Motor neuron (in vitro differentiated cells): ENCODE measurements at regions not wholly inside any gene's neighbourhood (a gene's known extent, or its start where the extent isn't known, plus 50 kb on each side); places are given as distances from the start of the nearest gene placed in this dataset.

ENCODE experiments used
- ATAC-seq, 8 experiments: fragments of 200-7000 bp; cut with Tn5 transposase; replicated peaks in 6 of 8; 2 replicates each; pipeline ENCODE4 v1.8.0; 2021; ENCODE audit warnings: mild to moderate bottlenecking in 8 of 8, moderate library complexity in 8 of 8
- H3K27ac ChIP-seq, 2 donors: fragments of 250-450 bp; sonication (Bioruptor Pico); 2 replicates each; pipeline ENCODE4 v1.9.0; 2021; ENCODE audit warnings: antibody characterized with exemption in 2 of 2, mild to moderate bottlenecking in 2 of 2, moderate library complexity in 1 of 2
- H3K4me1 ChIP-seq, 2 donors: fragments of 250-450 bp; sonication (Bioruptor Pico); replicated peaks in 1 of 2; 2 replicates each; pipeline ENCODE4 v1.6.1; 2021; ENCODE audit warnings: antibody characterized with exemption in 2 of 2, mild to moderate bottlenecking in 2 of 2, moderate library complexity in 1 of 2
- H3K4me3 ChIP-seq, 5 donors: fragments of 250-450 bp; sonication (Bioruptor Pico); 2 replicates each; pipeline ENCODE4 v1.9.0; 2021; ENCODE audit warnings: antibody characterized with exemption in 5 of 5, mild to moderate bottlenecking in 5 of 5, moderate library complexity in 4 of 5
- WGBS, 10 experiments: fragments of 450-650 bp; shearing (Covaris generic); methylation state at CpG; one replicate each; pipeline ENCODE4 v1.0.0; 2022; 5-methylcytosine and 5-hydroxymethylcytosine counted together
- in situ Hi-C, 9 experiments: fragments of 400-800 bp; cut with MboI; loops; one replicate each; pipeline ENCODE4 v1.15.0; 2021; ENCODE audit warnings: low sequenced_read_pairs in 9 of 9, low pct_unique_long_range_greater_than_20kb in 2 of 9; ENCODE audit not compliant: unreplicated experiment in 9 of 9

DNA sequence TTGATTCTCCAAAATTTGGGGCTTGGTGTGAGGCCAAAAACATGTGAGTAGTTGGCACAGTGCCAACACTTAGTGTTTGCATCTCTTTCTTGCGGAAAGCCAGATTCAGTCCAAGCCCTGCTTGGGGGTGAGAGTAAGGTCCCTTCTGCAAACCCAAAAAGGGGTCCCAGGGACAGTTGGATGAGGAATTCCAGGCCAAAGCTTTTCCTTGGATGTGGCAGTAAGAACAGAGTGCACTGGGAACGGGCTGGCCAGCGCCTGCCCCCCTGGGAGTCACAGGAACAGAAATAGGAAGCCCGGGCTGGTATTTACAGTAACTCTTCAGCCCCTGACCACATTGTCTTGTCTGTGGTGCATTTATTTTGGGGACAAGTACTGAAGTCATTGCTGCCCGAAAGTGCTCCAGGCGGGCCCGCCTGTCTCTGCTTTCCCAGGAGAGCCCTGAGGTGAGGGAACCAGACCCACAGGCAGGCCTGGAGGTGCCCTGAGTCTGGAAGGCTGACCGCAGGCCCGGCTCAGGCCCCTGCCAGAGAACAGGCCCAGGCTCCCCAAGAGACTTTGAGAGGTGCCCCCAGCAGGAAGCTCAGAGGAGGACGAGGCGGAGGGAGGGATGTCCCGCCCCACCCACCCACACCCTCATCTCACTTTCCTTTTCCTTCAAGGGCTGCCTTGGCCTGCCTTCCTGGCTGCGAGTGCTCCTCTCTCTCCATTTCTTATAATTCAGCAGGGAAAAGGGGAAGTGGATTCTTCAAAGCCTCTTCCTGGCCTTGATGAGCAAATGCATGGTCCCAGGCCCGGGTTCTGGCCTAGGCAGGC is 218.4 kb downstream of the MAFB start:
- in situ Hi-C loops = no loop called here
- 60 to 100% (median 67%) methylated on average over 1 to 7 of the region's 14 CpGs; no CpG with 5 or more reads in 3 of the 10 experiments for WGBS, 10 experiments
- Histone ChIP-seq H3K27ac (no peak overlapping the region), H3K4me1 (no peaks in the 10 kb centered on the region), H3K4me3 (no peak overlapping the region)
- no peak for ATAC-seq

DNA sequence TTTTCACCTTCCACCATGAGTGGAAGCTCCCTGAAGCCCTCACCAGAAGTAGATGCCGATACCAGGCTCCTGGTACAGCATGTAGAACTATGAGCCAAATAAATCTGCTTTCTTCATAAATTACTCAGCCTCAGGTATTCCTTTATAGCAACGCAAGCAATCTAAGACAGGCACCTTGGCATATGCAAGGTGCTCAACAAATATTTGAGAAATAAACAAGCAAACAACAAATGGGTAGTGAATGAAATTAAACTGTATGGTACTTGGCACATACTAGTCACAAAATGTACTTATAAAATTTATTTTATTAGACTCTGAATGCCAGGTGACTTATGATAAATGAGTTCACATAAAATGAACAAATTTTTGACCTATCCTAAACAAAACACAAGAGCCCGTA is 220.3 kb downstream of the MAFB start:
- no peak for ATAC-seq
- in situ Hi-C loops = no loop called here
- H3K27ac ChIP-seq = no peak overlapping the region
- H3K4me3 ChIP-seq = no peak overlapping the region
- no peaks in the 10 kb centered on the region for H3K4me1 ChIP-seq
- WGBS, 10 experiments = 80 to 100% (median 96%) methylated on average over 1 to 3 of the region's 3 CpGs

DNA sequence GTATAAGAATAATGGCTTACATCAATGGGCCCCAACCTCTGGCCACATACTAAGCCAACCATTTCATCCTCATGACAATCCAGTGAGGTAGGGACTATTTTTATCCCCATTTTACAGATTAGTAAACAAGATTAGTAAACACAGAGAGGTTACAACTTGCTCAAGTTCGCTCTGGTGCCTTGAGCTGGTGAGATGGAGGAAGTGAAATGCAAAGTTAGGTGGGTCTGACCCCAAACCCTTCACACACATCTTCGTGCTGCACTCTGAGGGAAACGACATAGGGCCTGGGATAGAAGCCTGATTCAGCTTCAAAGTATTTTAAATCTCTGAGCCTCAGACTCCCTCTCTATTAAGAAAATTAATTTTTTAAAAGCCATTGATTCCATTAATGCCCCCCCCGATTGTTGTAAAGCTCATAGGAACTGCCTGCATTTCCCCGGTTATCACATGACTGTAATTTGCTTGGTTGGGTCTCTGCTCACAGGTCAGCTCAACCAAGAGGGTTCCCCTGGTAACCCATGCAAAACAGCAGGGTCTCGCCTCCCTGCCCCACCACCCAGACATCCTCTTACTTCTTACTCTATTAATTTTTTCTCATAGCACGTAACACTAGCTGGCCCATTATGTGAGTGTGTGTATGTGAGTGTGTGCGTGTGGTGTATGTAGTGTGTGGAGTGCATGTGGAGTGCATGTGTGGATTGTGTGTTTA is 221.2 kb downstream of the MAFB start:
- Histone ChIP-seq H3K27ac (no peak overlapping the region), H3K4me1 (no peaks in the 10 kb centered on the region), H3K4me3 (no peak overlapping the region)
- in situ Hi-C loops = no loop called here
- no peak for ATAC-seq
- WGBS, 10 experiments = 40 to 100% (median 88%) methylated on average over 1 to 8 of the region's 8 CpGs; no CpG with 5 or more reads in 1 of the 10 experiments

DNA sequence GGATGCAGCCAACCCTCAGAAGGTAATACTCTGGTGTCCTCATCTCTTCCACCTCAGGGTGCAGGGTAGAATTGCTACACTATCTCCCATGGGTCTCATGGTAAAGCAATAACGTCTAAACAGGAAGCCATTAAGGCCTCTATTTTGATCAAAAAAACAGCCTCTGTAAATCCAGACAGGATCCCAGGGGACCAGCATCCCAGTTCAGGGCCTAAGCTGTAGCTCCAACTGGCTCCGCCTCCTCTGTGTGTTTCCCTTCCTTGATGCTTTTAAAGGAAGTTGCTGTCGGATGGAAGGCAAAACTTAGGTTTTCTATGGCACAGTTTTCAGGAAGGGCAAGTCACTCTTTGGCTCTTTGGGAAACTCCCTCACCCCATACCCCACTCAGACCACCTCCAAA is 222.0 kb downstream of the MAFB start:
- no peaks in the 10 kb centered on the region for H3K4me1 ChIP-seq
- WGBS, 10 experiments = 14 to 100% (median 67%) methylated on average over 1 to 3 of the region's 3 CpGs; no CpG with 5 or more reads in 5 of the 10 experiments
- no peak overlapping the region for H3K27ac ChIP-seq
- in situ Hi-C loops = no loop called here
- no peak for ATAC-seq
- H3K4me3 ChIP-seq = no peak overlapping the region

DNA sequence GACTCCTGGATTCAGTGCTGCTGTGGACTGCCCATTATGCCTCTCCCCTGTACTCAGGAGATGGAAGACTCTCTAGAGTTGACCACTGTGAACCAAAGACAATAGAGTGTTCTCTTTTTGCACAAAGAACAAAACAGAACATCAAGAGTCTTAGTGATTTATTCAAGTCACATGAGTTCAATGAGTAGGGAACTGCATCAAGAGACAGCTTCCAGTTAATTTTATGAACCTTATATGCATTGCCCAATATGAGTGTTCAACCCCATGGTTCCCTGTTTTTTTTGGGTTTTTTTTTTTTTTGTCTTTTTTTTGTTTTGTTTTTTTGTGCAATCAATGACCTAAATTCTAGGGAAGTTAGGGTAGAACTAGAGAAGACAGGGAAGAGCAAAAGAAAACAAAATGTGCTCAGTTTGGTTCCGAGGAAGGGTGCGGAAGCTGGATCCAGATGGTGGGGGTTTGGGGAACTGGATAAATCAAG is 224.3 kb downstream of the MAFB start:
- Histone ChIP-seq H3K4me1 (no peaks in the 10 kb centered on the region), H3K4me3 (no peak overlapping the region), H3K27ac (no peak overlapping the region)
- ATAC-seq = no peak
- WGBS, 10 experiments = 80 to 100% (median 94%) methylated on average over 1 to 2 of the region's 2 CpGs; no CpG with 5 or more reads in 1 of the 10 experiments
- in situ Hi-C loops = no loop called here

DNA sequence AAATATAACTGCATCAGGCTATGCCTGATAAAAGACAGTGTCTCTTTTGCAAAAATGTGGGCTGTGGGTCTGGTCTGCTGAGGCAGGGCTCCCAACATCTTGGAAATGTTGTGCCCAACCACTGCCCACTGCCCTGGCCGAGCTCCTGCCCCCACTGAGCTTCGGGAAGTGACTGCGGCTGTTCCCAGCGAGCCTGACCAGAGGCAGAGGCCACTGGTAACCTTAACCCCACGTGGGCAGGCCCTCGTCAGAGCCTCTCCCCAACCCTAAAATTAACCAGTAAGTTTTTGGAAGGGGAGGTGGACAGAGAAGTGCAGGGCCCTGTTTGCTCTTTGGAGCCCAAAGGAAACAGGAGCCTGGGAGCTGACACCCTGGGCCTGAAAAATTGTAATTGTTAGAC is 225.9 kb downstream of the MAFB start:
- 52 to 80% (median 70%) methylated on average over 1 to 5 of the region's 6 CpGs; no CpG with 5 or more reads in 6 of the 10 experiments for WGBS, 10 experiments
- in situ Hi-C loops = no loop called here
- Histone ChIP-seq H3K4me3 (no peak overlapping the region), H3K27ac (no peak overlapping the region), H3K4me1 (no peaks in the 10 kb centered on the region)
- ATAC-seq = no peak

DNA sequence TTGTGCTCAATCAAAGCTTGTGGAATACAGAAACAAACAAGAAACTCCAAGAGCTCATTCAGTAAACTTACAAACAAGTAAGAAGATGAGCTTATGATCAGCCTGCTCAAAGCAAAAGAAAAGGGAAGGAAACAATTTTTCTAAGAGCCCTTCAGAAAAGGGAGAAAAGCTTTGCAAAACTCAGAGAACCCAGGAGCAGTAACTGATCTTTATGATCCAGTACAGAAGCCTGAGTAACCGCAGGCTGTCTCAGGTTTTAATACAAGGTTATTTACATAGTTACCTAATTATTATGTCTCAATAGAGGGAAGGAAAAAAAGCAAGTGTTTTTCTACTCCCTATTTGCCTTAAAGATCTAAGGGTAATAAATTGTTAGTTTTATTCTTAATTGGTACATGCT is 226.5 kb downstream of the MAFB start:
- in situ Hi-C loops = no loop called here
- 33 to 100% (median 86%) methylated on average over 1 of the region's 1 CpG; no CpG with 5 or more reads in 1 of the 10 experiments for WGBS, 10 experiments
- no peak overlapping the region for H3K27ac ChIP-seq
- no peaks in the 10 kb centered on the region for H3K4me1 ChIP-seq
- ATAC-seq = no peak
- no peak overlapping the region for H3K4me3 ChIP-seq

DNA sequence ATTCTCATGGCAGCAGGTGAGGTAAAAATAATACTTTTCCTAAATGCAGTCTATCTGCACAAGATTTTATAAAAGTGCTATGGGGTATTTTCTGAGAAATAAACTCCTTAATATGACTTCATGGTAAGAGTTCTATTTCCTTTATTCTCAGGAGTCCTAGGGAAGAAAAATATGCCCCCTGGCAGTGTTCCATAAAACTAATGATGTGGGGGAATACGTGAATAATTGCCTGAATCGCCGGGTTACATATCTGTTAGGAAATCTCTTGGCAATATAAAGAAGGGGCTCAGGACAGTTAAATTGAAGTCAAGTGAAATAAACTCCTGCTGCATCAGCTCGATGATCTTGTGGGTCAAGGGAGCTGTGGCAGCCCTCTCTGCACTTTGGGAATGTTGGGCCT is 229.7 kb downstream of the MAFB start:
- no peak overlapping the region for H3K27ac ChIP-seq
- ATAC-seq = no peak
- WGBS, 10 experiments = 0 to 88% (median 61%) methylated on average over 1 to 4 of the region's 4 CpGs; no CpG with 5 or more reads in 1 of the 10 experiments
- no peak overlapping the region for H3K4me3 ChIP-seq
- in situ Hi-C loops = no loop called here
- H3K4me1 ChIP-seq = no peaks in the 10 kb centered on the region

DNA sequence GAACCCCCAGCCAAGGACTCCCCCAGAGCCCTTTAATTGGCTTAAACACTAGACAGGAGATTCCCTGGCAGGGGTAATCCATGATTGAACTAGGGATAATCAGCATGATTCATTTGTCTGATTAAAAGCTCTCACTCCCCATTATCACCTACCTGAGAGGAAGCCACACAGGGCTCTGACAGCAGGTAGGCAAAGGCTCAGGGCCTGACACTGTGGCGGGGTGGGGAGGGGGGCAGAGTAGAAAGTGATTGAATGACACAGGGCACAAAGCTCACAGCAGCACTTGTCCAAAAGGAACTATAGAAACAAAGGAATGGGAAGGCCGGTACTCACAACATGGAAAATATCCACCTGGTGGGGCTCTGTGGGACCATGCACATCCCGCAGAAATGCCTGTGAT is 231.6 kb downstream of the MAFB start:
- 50 to 100% (median 78%) methylated on average over 1 to 2 of the region's 3 CpGs; no CpG with 5 or more reads in 4 of the 10 experiments for WGBS, 10 experiments
- ATAC-seq = no peak
- H3K27ac ChIP-seq = no peak overlapping the region
- no peak overlapping the region for H3K4me3 ChIP-seq
- in situ Hi-C loops = no loop called here
- no peaks in the 10 kb centered on the region for H3K4me1 ChIP-seq

DNA sequence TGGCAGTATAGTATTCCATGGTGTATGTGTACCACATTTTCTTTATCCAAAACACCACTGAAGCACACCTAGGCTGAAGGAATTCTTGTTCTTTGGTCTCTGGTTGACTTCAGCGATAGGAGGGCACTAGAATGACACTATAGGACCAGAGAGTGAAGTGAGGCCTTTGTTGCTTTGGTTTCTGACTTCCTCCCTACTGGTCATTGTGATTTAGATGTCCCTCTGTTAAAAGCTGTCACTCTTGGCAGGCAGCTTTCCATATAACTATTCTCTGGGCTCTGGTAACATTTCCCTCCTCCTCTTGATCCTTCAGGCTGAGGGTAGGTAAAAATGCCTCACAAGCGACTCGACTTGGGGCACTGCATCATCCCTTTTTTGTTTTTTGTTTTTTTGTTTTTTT is 236.3 kb downstream of the MAFB start:
- 40 to 83% (median 79%) methylated on average over 1 to 3 of the region's 3 CpGs; no CpG with 5 or more reads in 4 of the 10 experiments for WGBS, 10 experiments
- Histone ChIP-seq H3K4me1 (no peaks in the 10 kb centered on the region), H3K27ac (no peak overlapping the region), H3K4me3 (no peak overlapping the region)
- in situ Hi-C loops = no loop called here
- ATAC-seq = no peak

DNA sequence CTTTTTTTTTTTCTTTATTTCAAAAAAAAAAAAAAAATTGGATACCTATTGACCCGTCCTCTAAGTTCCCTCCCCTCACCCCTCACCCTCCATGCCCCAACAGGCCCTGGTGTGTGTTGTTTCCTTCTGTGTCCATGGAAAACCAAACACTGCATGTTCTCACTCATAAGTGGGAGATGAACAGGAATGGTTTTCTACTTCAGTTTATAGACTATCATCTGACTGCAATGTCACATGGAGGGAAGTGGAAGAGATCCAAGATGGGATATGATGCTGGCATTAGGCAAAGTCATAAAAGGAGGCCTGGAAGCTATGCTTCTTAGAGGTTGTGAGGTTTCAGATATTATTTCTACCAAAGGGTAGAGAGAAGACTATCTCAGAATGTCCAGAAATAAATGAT is 237.5 kb downstream of the MAFB start:
- no peak overlapping the region for H3K4me3 ChIP-seq
- ATAC-seq = no peak
- WGBS, 10 experiments = 80% methylated on average over 1 of the region's 1 CpG; no CpG with 5 or more reads in 9 of the 10 experiments
- H3K27ac ChIP-seq = no peak overlapping the region
- no peaks in the 10 kb centered on the region for H3K4me1 ChIP-seq
- in situ Hi-C loops = no loop called here

DNA sequence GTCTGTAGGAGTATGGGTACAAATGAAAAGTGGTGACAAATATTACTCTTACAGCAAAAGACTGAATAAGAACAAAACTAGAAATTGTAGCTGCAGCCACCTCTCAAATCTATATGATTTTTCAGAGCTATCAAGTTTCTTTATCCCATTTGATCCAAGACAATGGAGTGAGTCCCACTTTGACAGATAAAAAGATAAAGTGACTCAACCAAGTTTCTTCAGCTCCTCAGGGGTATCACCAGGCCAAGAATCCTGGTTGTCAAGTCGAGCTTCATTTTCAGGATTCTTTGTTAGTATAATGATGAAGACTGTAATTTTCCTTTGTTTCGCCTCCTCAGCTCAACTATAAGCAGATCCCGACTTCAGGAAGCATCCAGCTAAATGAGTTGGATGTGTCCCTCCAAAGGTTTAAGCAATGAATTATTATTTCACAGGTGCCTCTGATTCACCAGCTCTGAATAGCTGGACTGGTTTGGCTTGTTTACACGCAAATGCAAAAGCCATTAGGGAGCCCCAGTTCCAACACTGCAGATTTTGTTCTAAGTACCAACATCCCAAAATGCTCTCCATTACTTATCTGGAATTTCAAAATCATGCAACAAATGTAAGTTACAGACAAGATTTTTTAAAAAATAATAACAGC is 238.9 kb downstream of the MAFB start:
- in situ Hi-C loops = no loop called here

DNA sequence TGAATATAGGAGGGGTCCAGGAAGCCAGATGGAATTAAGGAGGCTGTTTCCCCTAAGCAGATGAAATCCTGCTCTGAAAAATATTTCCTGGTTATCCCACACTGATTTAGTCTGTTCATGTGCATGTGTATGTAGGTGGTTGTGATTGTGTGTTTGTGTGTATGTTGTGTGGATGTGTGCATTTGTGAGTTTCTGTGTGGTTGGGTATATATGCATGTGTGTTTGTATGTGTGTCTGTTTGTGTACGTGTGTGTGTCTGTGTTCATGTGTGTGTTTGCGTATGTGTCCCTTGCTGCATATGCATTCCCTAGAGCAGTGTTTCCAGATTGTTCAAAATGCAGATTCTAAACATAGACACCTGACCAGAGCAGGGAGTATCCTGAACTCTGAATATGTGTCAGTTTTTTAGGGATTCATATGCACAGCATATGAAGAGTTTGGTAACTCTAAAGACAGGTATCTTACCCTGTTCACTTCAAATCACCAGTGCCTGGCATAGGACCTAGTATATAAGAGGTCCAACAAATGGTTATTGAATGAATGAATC is 239.8 kb downstream of the MAFB start:
- Histone ChIP-seq H3K4me3 (no peak overlapping the region), H3K27ac (no peak overlapping the region), H3K4me1 (no peaks in the 10 kb centered on the region)
- in situ Hi-C loops = no loop called here
- WGBS, 10 experiments = 33 to 88% methylated on average over 1 to 2 of the region's 2 CpGs; no CpG with 5 or more reads in 8 of the 10 experiments
- peak in 3 of 8 experiments; percentile 57 to 76 (median 66) for ATAC-seq

More for the DNA sequence above, 238.9 kb downstream of the MAFB start:
- Histone ChIP-seq H3K4me1 (no peaks in the 10 kb centered on the region), H3K27ac (no peak overlapping the region), H3K4me3 (no peak overlapping the region)
- 7 to 97% (median 71%) methylated on average over 1 to 4 of the region's 4 CpGs for WGBS, 10 experiments
- ATAC-seq = no peak
